B cell (primary cell): ENCODE measurements at regions not wholly inside any gene's neighbourhood (a gene's known extent, or its start where the extent isn't known, plus 50 kb on each side); places are given as distances from the start of the nearest gene placed in this dataset.

Source experiments
- CTCF ChIP-seq: fragments of 200-600 bp; IDR thresholded peaks from one replicate; pipeline ENCODE4 v1.8.0; 2022; ENCODE audit warnings: antibody characterized with exemption, mild to moderate bottlenecking
- EZH2 ChIP-seq: IDR thresholded peaks from 2 replicates; pipeline ENCODE4 v1.6.1; 2012; ENCODE audit warnings: borderline replicate concordance, low read depth, mild to moderate bottlenecking, moderate library complexity, low read length; ENCODE audit not compliant: insufficient read depth, poor library complexity, severe bottlenecking

GRCh38 chr12:89205517-89205916 lies 146.8 kb downstream of the DUSP6 start:
- TF ChIP-seq CTCF, result no peak
- no peak for TF ChIP-seq EZH2
